Heart left ventricle (tissue), 13 donors: ENCODE measurements at regions not wholly inside any gene's neighbourhood (a gene's known extent, or its start where the extent isn't known, plus 50 kb on each side); places are given as distances from the start of the nearest gene placed in this dataset.

Source experiments
- CTCF ChIP-seq, 12 donors: fragments of 200-600 bp; sonication (generic) in 4 of 12; IDR thresholded peaks; one replicate each; pipeline versions ENCODE4 v1.5.0 to v1.8.0; 2018 to 2022; ENCODE audit warnings: antibody characterized with exemption in 12 of 12, mild to moderate bottlenecking in 5 of 12
- POLR2A ChIP-seq, 2 donors: fragments of 450-650 bp; IDR thresholded peaks; one replicate each; pipeline ENCODE4 v1.6.1; 2017; ENCODE audit warnings: antibody characterized with exemption in 2 of 2, mild to moderate bottlenecking in 2 of 2, moderate library complexity in 2 of 2
- donor health status: ischemic (EF 13 %, LVEDD 7.1; RV severe dilation, severe dysfunction).
- donor health status: DM: no; HTN: yes; CAD: no.
- donor health status: DM: no; HTN: no; CAD: no.
- donor health status: ischemic (EF 25% LVEDD 6.9; RV normal size, moderate dysfunction).
- donor health status: ischemic (EF 25% LVEDD 5.7; RV mildly dilated, moderate dysfunction).
- donor health status: ischemic (EF 35%, LVEDD 5.7; RV mildly dilated, moderate dysfunction).
- donor health status: nonischemic (EF 11% LVEDD 7.7; RV severe dilation, severe dysfunction).
- donor health status: DM: yes; HTN: yes; CAD: no.
- donor health status: PGD.
- donor health status: ischemic (EF 29% LVEDD 5.4; RV normal size, mild dysfunction).
- donor health status: nonischemic (EF 23%, LVEDD 6.1; RV moderate dilation, normal function).

DNA sequence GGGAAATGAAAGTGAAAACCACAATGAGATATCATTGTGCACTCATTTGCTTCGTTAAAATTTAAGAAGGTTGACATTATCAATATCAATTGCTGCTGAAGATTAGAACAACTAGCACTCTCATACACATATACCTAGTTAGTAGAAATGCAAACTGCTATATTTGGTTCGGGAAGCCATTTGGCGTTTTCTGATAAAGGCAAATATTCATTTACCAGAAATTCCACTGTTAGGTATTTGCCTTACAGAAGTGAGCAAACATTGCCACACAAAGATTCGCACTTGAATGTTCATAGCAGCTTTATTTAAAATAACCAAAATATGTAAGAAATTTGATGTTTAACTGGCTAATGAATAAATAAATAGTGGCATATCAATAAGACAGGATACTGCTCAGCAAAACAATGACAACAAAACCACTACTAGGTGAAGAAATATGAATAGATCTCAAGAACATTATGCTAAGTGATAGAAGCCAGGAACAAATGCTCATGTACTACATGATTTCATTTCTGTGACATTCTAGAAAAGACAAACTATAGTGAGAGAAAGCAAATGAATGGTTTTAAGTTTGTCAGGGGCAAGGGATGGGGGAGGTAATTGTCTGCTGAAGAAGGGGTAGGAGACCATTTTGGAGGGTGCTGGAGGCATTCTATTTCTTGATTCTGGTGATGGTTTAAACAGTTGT is 387.8 kb downstream of the PTH2R start:
- no peak for TF ChIP-seq CTCF (IDR thresholded peaks at IDR 0.05)
- TF ChIP-seq POLR2A (IDR thresholded peaks at IDR 0.05): no peak
